ENCODE measurements at regions not wholly inside any gene's neighbourhood (a gene's known extent, or its start where the extent isn't known, plus 50 kb on each side); places are given as distances from the start of the nearest gene placed in this dataset.

DNA sequence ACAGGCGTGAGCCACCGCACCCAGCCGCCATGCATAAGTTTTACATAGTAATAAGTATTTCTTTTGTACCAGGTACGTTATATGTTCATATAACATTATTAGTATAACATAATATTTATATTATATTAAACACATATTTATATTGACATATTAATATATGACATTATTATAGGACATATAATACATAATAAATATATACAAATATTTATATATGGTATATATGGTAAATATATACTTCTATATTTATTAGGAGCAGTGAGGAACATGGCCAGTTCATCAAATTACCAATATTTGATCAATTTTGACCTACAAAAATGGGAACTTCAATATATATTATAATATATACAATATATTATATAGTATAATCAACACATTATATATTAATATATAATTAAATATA lies 245.9 kb upstream of the FGGY start:
- H3K23me2 ChIP-seq (ENCODE audit: low read depth, low read length): no peaks in the 10 kb centered on the region
- no peak overlapping the region for H2BK12ac ChIP-seq (ENCODE audit: low read depth, low read length)
- POLR2A ChIA-PET (ENCODE audit: partially characterized antibody): no interaction called here
- H4K91ac ChIP-seq (replicated peaks; ENCODE audit: insufficient read length, low read length): no peak overlapping the region
- no peaks in the 10 kb centered on the region for H3K79me1 ChIP-seq (ENCODE audit: low read depth, low read length)
- H3K4me3 ChIP-seq (ENCODE audit: extremely low read depth in 1 of 4, insufficient read depth in 2 of 4, low read depth in 3 of 4, low read length in 4 of 4): no peak overlapping the region
- no peak overlapping the region for H3K4ac ChIP-seq (replicated peaks; ENCODE audit: insufficient read length, low read depth, low read length)
- no peak overlapping the region for H2BK20ac ChIP-seq (ENCODE audit: low read length)
- H3K23ac ChIP-seq (ENCODE audit: insufficient read length): no peak overlapping the region
- H3K14ac ChIP-seq (ENCODE audit: insufficient read length): no peak overlapping the region
- H3K9me3 ChIP-seq (ENCODE audit: insufficient read depth in 2 of 2, low read depth in 1 of 2, low read length in 1 of 2): peaks cover 0 to 3% of the 10 kb centered on the region in 2 experiments; a peak in 1 of 4 replicates
- no peaks in the 10 kb centered on the region for H3K36me3 ChIP-seq (ENCODE audit: control insufficient read depth in 2 of 4, insufficient read depth in 4 of 4, low read length in 3 of 4)
- 72% methylated on average over 4 of the region's 4 CpGs; no CpG with 5 or more reads in 1 of the 2 experiments for WGBS, 2 experiments (ENCODE audit: extremely low coverage in 1 of 2, insufficient coverage in 1 of 2, insufficient read length in 1 of 2, insufficient replicate concordance in 2 of 2, low coverage in 1 of 2, low lambda C conversion rate in 2 of 2, missing lambda C conversion rate in 1 of 2)
- H3K18ac ChIP-seq (ENCODE audit: extremely low read depth, low read length): no peak overlapping the region
- no peak overlapping the region for H2BK5ac ChIP-seq (ENCODE audit: low read depth, low read length)
- no peaks in the 10 kb centered on the region for H3K27me3 ChIP-seq (replicated peaks in 1 of 4; ENCODE audit: control insufficient read depth in 3 of 4, extremely low read depth in 1 of 4, insufficient read depth in 3 of 4, low read length in 3 of 4)
- H3K79me2 ChIP-seq (ENCODE audit: control insufficient read depth in 1 of 2, insufficient read depth in 2 of 2, low read length in 2 of 2): no peaks in the 10 kb centered on the region
- TF ChIP-seq GTF2F1 (IDR thresholded peaks at IDR 0.05; ENCODE audit: borderline replicate concordance, low read depth, low read length): no peak
- TF ChIP-seq, protein P1, sequence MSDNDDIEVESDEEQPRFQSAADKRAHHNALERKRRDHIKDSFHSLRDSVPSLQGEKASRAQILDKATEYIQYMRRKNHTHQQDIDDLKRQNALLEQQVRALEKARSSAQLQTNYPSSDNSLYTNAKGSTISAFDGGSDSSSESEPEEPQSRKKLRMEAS (IDR thresholded peaks at IDR 0.05): no peak
- TF ChIP-seq GABPA (IDR thresholded peaks at IDR 0.05; ENCODE audit: borderline replicate concordance, insufficient read depth, low read length): no peak
- no peaks in the 10 kb centered on the region for H4K20me1 ChIP-seq (replicated peaks in 1 of 2; ENCODE audit: control insufficient read depth in 1 of 2, insufficient read depth in 2 of 2, low read length in 2 of 2)
- H4K8ac ChIP-seq (ENCODE audit: extremely low read depth, insufficient read depth, low read length): no peak overlapping the region
- no peak overlapping the region for H3K56ac ChIP-seq (replicated peaks; ENCODE audit: insufficient read length, low read depth, low read length)
- no peak overlapping the region for H2BK15ac ChIP-seq (ENCODE audit: low read length)
- no peak overlapping the region for H4K5ac ChIP-seq (ENCODE audit: insufficient read length, low read depth, low read length)
- no peak overlapping the region for H2BK120ac ChIP-seq (replicated peaks; ENCODE audit: low read depth, low read length)
- CTCF ChIA-PET (ENCODE audit: partially characterized antibody): no interaction called here
- DNase-seq (ENCODE audit: low read depth in 1 of 2, low spot score in 2 of 2) (no peak), FAIRE-seq (no peak)
- H2AK5ac ChIP-seq (ENCODE audit: low read depth, low read length): no peak overlapping the region
- no peak overlapping the region for H3K9ac ChIP-seq (replicated peaks in 1 of 4; ENCODE audit: extremely low read depth in 1 of 4, low read depth in 3 of 4, low read length in 3 of 4)
- H3K27ac ChIP-seq (ENCODE audit: low read depth, low read length): no peak overlapping the region
- no peaks in the 10 kb centered on the region; a peak in 1 of 7 replicates for H3K4me1 ChIP-seq (replicated peaks in 1 of 4; ENCODE audit: control insufficient read depth in 3 of 4, insufficient read depth in 4 of 4, low read length in 3 of 4)
- no peak overlapping the region for H2AFZ ChIP-seq (ENCODE audit: low read length)
- no peak overlapping the region for H3K4me2 ChIP-seq (ENCODE audit: insufficient read depth in 1 of 2, low read depth in 2 of 2, low read length in 2 of 2)

All from H1 (cell line).